Activated gamma-delta T cell treated with anti-CD3 and anti-CD28 coated beads, Interleukin-2, amount 50 U/mL, for 16 hours (primary cell): ENCODE measurements at regions not wholly inside any gene's neighbourhood (a gene's known extent, or its start where the extent isn't known, plus 50 kb on each side); places are given as distances from the start of the nearest gene placed in this dataset.
"Not testable (repeated sequence)": the region's sequence is repeated elsewhere in the genome, so short reads cannot be mapped to it uniquely, and the experiment has no call there.

ENCODE experiments used
- DNase-seq: peaks from one replicate; pipeline ENCODE4 v3.0.0-alpha.2; 2020; ENCODE audit warnings: low read depth

- no peak for DNase-seq
Observed at GRCh38 chr7:16933296-16934279, 51.8 kb upstream of the AGR3 start.

GRCh38 chr7:16934722-16935340 is 53.0 kb upstream of the AGR3 start:
- DNase-seq: no peak

DNA sequence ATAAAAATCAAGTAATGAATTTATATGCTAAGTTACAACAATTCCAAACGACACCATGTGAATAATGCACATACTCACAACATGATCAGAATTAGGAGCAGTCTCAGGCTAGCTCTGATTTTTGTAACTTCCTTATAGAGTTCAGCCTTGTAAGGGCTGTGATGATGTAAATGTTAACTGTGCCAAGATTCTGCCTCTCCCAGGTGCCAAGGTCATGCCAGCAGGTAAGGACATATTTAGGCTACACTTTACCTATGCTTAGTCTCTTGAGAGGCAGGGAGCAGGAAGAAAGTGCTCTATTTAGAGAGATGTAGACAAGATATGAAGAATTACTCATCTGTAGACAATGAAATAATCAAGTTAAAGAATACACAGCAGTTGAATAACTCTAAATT is 53.6 kb upstream of the AGR3 start:
- DNase-seq: no peak

DNA sequence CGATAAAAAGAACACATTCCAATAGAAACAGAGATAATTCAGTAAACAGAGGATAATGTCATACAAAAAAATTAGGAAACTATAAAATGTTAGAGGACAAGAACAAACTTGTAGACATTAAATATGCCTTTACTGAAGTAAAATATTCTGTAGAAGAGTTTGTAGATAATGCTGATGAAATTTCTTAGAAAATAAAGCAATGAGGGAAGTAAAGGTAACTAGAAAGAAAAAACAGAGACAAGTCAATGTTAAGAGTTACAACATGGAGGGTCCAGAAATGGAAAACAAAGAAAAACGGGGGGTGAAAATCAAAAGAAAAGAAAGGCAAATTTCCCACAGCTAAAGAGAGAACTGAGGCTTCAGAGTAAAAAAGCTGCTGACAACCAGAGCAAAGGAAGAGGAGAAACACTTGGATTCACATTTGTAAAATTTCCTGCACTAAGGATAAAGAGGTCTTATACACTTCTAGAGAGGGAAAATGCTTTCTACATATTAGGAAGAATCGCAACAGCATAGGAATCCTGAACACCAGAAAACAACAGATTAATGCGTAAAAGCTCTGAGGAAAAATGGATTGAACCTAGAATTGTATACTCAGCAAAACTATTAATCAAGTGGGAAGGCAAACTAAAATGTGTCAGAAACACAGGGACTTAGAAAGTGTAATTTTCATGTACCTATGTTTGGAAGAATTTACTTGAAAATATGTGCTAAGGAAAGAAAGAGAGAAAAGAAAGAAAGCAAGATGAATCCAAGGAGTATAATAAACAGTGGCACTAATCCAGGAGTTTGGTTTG is 55.0 kb upstream of the AGR3 start:
- DNase-seq: no peak

DNA sequence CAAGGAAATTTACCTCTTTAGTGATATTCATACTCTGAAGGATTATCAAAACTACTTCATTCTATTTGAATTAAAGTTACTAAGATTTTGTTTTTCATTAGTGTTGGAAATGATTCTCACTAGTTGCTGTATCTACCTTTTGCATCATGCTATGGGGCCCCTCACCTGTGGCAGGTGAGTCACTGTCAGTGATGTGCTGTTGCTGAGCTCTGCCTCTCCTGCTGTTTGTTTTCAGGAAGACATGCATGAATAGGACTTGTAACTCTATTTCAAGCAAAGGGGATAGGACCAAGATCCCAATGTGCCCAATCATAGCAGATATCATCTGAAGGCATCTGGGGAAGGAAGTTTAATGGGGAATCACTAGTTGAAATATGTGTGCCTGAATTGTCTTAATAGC is 57.4 kb upstream of the AGR3 start:
- DNase-seq: no peak

DNA sequence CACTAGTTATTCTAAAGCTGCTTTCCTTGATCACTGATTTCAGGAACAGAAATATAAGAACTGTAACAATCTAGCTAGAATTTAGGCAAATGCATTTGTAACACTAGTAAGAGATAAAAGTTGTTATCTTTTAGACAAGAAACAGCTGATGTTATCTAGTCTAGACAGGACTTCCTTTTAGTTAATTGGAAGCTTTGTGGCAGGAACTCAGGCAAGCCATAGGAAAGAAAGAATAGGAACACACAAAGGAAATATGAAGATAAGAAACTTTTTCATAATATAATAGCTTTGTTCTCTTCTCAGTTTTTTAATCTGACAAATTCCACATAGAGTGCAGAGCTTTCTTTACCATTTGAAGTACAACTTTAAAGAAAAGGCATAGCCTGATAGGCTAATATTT is 59.0 kb upstream of the AGR3 start:
- DNase-seq: no peak

GRCh38 chr7:16942929-16943509 is 61.2 kb upstream of the AGR3 start:
- no peak for DNase-seq

DNA sequence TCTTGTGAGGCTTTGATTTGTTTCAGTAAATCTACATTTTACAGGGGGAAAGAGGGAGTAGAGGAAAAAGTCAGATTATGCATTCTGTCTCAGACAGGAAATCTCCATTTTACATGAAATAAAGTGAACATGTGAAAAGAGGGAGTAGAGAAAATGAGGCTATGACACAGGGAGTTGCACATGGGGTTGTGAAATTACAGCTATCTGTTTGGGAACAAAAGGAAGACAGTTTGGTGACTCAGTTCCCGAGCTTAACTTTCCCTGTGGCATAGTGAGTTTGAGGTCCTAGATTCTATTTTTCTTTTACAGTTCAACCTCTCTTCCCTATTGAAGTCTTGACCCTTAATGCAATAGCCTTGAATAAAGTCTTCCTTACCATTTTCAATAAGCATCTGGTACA is 63.2 kb upstream of the AGR3 start:
- no peak for DNase-seq

GRCh38 chr7:16945372-16945771 is 63.6 kb upstream of the AGR3 start:
- DNase-seq: no peak

- not testable (repeated sequence) for DNase-seq
Observed at GRCh38 chr7:16948110-16948509, 66.3 kb upstream of the AGR3 start.

DNA sequence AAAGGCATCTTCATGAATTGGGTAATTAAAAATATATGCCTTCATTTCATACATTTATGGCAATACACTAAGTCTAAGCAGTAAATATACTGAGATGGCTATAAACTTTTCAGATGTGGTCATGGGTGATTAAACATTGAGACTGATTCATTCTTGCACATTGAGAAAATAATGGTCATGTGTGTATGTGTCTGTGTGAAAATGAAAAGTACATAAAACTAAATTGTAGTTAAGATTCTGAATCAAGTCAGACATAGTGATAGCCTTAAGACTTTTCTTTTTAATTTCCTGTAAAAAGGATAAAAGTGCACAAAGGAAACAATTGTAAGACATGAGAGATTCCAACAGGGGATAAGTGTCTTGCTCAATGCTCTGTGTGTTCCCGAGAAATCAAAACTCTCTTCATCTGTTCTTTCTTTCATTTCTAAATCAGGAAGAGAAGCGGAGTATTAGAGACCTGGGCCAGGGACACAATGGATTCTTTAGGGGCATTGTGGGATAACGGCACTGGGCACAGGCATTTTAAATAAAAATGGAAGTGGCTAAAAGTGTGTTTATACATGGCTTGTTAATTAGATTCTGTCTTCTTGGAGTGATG is 69.8 kb upstream of the AGR3 start:
- DNase-seq: no peak

GRCh38 chr7:16954321-16954720 is 72.5 kb upstream of the AGR3 start:
- DNase-seq: no peak

- no peak for DNase-seq
Observed at GRCh38 chr7:16958724-16959123, 76.9 kb upstream of the AGR3 start.

DNA sequence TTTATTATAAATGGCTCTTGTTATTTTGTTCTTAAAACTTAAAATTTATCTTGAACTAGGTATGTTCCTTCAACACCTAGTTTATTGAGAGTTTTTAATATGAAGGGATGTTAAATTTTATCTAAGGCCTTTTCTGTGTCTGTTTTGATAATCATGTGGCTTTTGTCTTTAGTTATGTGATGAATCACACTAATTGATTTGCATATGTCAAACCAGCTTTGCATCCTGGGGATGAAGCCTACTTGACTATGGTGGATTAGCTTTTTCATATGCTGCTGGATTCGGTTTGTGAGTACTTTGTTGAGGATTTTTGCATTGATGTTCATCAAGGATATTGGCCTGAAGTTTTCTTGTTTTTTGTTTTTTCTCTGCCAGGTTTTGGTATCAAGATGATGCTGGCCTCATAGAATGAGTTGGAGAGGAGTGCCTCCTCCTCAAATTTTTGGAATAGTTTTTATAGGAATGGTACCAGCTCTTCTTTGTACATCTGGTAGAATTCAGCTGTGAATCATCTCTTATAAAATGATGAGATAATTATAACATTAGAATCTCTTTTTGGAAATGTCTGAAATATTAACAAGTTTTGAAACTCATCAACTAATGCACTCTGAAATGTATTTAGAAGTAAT is 78.7 kb upstream of the AGR3 start:
- no peak for DNase-seq

DNA sequence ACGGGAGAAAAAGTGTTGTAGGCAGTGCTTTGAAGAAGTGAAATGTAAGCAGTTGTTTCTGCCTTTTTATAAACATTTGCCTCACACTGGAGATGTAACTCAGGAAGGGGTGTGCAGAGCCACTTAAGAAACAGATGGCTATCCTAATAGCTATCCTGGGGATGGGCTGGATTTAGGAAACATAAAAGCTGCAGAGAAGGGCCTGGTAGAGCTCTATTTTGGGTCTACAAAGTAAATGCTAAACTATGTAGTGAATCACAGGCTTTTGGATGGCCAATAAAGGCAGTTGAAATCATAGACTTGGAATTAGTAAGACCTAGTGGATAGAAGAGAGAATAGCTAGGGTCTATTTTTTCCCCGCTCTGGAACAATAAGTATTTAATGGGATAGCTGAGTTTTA is 79.9 kb upstream of the AGR3 start:
- no peak for DNase-seq

DNA sequence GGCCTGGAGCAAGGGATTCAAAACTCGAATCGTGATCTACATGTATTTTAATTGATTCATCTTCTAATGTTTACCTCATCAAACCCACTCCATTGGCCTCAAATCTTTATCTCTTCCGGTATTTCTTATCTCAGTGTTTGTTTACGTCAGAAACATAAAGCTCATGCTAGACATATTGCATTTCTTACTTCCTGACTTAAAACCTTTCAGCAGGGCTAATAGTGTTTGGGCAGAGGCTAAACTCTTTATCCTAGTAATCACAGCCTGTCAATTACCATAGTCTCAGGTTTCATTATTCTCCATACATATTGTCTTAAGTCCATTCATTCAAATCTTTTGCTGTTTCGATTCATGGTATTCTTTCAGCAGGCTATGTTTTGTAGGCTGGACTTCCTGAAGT is 81.3 kb upstream of the AGR3 start:
- DNase-seq: no peak

DNA sequence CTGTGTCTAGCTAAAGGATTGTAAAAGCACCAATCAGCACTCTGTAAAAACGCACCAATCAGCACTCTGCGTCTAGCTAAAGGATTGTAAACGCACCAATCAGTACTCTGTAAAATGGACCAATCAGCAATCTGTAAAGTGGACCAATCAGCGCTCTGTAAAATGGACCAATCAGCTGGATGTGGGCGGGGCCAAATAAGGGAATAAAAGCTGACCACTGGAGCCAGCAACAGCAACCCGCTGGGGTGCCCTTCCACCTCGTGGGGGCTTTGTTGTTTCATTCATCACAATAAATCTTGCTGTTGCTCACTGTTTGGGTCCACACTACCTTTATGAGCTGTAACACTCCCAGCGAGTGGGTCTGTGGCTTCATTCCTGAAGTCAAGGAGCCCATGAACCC is 83.9 kb upstream of the AGR3 start:
- not testable (repeated sequence) for DNase-seq

GRCh38 chr7:16967300-16967811 is 85.6 kb upstream of the AGR3 start:
- DNase-seq: no peak

GRCh38 chr7:16970732-16971482 is 89.1 kb upstream of the AGR3 start:
- no peak for DNase-seq

- DNase-seq: no peak
Observed at GRCh38 chr7:16975712-16976111, 93.9 kb upstream of the AGR3 start.
